HG02642 (cell line): ENCODE measurements at regions not wholly inside any gene's neighbourhood (a gene's known extent, or its start where the extent isn't known, plus 50 kb on each side); places are given as distances from the start of the nearest gene placed in this dataset.
A peak's percentile ranks its signal among the peaks of the same experiment; 100 is the strongest.

Experiments used
- ATAC-seq: cut with Tn5 transposase; IDR thresholded peaks from one replicate; pipeline ENCODE4 v1.9.1; 2021; ENCODE audit warnings: mild to moderate bottlenecking; ENCODE audit not compliant: unreplicated experiment, poor library complexity

GRCh38 chr3:116767726-116768125 lies 58.1 kb downstream of the TUSC7 start:
- no peak for ATAC-seq

- ATAC-seq, result peak; percentile 99
These were observed 61.4 kb downstream of the TUSC7 start for GRCh38 chr3:116770815-116771450.

- ATAC-seq, result no peak
These were observed 67.6 kb downstream of the TUSC7 start for GRCh38 chr3:116776880-116777785.

GRCh38 chr3:116785226-116785625 lies 75.6 kb downstream of the TUSC7 start:
- ATAC-seq, result no peak

GRCh38 chr3:116802651-116803050 lies 93.1 kb downstream of the TUSC7 start:
- ATAC-seq, result no peak

GRCh38 chr3:116806351-116806750 lies 96.8 kb downstream of the TUSC7 start:
- ATAC-seq, result no peak

GRCh38 chr3:116808725-116809124 lies 99.1 kb downstream of the TUSC7 start:
- ATAC-seq, result no peak

GRCh38 chr3:116809208-116809607 lies 99.6 kb downstream of the TUSC7 start:
- ATAC-seq, result no peak

- no peak for ATAC-seq
These were observed 102.2 kb downstream of the TUSC7 start for GRCh38 chr3:116811754-116812153.

DNA sequence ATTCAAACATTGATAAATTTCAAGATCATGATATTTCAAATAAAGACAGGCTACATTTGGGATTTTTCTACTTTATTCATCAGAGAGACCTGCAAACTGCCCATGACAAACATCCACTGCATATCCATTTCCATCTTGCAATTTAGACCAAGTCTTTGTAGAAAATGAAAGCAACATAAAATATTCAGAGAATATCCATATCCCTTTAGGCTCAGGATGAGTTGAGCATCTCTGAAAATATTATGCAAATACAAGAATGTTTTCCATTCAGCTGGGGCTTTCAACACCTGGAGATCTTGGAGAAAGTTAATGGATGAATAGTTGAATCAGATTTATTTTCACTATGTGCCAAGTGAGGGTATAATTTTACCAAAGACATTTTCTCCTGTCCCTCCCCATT lies 103.4 kb downstream of the TUSC7 start:
- ATAC-seq, result no peak

- ATAC-seq, result no peak
These were observed 105.7 kb downstream of the TUSC7 start for GRCh38 chr3:116815321-116815720.

DNA sequence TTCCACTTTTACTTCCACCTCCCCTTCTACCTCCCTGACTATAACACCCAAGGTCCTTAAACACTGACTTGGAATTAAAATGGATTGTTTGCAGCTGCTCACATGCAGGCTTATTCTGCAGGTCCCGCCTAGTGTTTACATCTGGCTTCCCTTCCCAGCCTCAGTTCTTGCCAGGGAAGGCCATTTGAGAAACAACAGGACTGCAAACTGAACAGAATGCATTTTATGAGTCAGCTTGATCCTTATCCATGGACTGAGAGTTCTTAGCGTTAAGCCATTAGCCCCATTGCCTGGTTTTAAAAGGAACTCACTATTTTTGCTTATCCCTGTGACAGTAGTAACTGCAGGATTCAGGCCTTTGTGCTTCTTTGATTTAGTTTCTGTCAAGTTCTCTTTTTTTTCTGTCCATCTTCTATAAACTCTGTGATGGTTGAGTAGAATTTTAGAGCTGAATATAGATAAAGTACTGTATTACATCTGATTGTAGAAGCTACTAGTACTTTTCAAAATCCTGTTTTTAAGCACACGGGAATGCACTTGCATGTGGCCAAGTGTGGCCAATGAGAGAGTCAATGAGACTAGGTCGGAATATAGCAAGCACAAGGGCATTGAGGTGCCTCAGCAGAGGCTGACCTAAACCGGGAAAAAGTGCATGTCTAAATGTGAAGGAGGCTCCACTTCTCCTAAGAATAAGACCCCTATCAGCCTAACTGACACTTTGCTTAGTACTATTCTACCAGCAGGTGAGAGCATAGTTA lies 106.4 kb downstream of the TUSC7 start:
- ATAC-seq, result no peak

DNA sequence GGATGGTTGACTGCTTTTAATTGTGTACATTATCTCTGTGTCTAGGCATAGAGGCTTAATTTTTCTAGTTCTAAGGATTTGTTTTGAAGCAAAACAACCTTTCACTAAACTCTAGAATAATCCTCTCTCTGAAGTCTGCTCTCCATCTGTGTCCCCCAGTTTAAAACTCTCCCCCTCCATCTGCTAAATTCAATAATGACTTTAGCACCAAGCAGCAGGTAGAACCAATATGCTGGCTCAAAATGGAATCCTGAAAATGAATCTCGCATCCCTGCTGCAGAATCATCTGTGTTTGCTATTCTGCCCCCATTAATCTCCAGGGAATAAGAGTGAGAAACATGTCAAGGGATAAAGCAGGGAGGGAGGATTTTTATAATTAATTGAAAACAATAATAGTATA lies 111.8 kb downstream of the TUSC7 start:
- ATAC-seq, result no peak

GRCh38 chr3:116824208-116824607 lies 114.6 kb downstream of the TUSC7 start:
- ATAC-seq, result no peak

- no peak for ATAC-seq
These were observed 123.6 kb downstream of the TUSC7 start for GRCh38 chr3:116833202-116833601.

GRCh38 chr3:116834816-116835215 lies 125.2 kb downstream of the TUSC7 start:
- ATAC-seq, result no peak

DNA sequence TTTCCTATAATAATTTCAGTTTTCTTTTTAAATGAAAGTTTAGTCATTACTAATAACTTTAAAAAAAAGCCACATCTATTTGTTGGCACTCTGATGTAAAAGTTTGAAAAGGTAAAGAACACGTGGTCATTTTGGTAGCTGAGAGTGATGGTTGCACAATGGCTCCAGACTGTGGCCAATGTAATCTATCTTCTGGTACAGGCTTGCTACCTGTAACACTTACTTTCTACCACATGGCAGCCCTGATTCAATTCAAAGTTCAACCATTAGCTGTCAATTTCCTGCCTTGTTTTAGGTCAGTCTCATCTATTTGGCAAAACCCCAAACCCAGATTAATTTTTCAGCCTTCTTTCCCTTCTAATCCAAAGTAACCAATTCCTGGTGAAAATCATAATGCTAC lies 126.1 kb downstream of the TUSC7 start:
- ATAC-seq, result no peak

- no peak for ATAC-seq
These were observed 126.7 kb downstream of the TUSC7 start for GRCh38 chr3:116836286-116836685.

GRCh38 chr3:116837483-116837882 lies 127.9 kb downstream of the TUSC7 start:
- ATAC-seq, result no peak

DNA sequence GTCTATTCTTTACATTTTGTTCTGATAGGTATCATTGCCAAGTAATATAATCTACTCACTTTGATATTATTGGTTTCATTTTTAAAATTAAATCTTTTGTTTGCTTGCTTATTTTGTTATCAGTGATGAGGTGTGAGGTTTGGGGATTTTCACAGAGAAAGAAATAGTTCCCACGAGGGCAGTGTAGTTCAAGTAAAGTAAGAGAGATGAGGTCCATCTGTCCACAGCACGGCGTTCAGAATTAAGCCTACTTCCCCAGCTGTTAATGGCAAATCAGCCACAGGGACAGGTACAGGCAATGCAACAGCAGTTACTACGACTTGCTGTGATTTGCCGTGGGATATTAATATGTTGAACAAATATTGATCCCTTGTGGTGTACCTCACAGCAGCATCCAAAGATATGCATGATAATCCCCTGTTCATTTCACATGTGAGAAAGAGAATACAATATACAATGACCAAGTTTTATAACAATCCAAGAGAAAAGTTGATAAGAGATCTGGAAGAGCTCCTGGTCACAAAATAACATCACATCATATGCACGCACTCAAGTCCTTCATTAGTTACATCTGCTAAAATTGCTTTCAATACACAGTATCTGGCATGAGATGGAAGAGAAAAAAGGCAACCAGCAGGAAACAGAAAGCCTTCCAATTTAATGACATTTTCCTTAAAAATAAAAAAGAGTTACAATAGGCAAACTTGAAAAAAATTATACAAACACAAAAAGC lies 131.6 kb downstream of the TUSC7 start:
- ATAC-seq, result no peak
